Uterus (tissue), 3 donors: ENCODE measurements at regions not wholly inside any gene's neighbourhood (a gene's known extent, or its start where the extent isn't known, plus 50 kb on each side); places are given as distances from the start of the nearest gene placed in this dataset.

Experiments used
- DNase-seq, 2 donors: peaks; one replicate each; pipeline ENCODE4 v3.0.0-alpha.2; 2019 to 2020
- H3K27ac ChIP-seq, 2 donors: fragments of 200-600 bp; sonication (generic); 1 replicate in 1 of 2; 2 replicates in 1 of 2; pipeline ENCODE4 v1.5.1; 2016 to 2018
- H3K27me3 ChIP-seq, 2 donors: fragments of 200-600 bp; sonication (generic); one replicate each; pipeline ENCODE4 v1.5.1; 2018 to 2019; ENCODE audit warnings: control low read depth in 1 of 2
- H3K36me3 ChIP-seq, 2 donors: fragments of 200-600 bp; sonication (generic); one replicate each; pipeline ENCODE4 v1.5.1; 2019; ENCODE audit warnings: control low read depth in 1 of 2
- H3K4me1 ChIP-seq, 2 donors: fragments of 200-600 bp; sonication (generic); one replicate each; pipeline ENCODE4 v1.5.1; 2018 to 2019; ENCODE audit warnings: control low read depth in 1 of 2
- H3K4me3 ChIP-seq, 2 donors: fragments of 200-600 bp; sonication (generic); 1 replicate in 1 of 2; 2 replicates in 1 of 2; pipeline ENCODE4 v1.5.1; 2018 to 2019; ENCODE audit warnings: mild to moderate bottlenecking in 1 of 2
- H3K9me3 ChIP-seq, 2 donors: fragments of 200-600 bp; sonication (generic); one replicate each; pipeline ENCODE4 v1.5.1; 2019; ENCODE audit warnings: control low read depth in 1 of 2
- CTCF ChIP-seq, 4 experiments: fragments of 200-600 bp in 2 of 4; fragments of 450-650 bp in 2 of 4; sonication (generic) in 2 of 4; IDR thresholded peaks; one replicate each; pipeline ENCODE4 v1.5.1; 2016 to 2019; ENCODE audit warnings: antibody characterized with exemption in 4 of 4, mild to moderate bottlenecking in 2 of 4, moderate library complexity in 1 of 4
- POLR2A ChIP-seq, 2 donors: fragments of 450-650 bp; IDR thresholded peaks; one replicate each; pipeline ENCODE4 v1.6.1; 2016; ENCODE audit warnings: antibody characterized with exemption in 2 of 2, mild to moderate bottlenecking in 1 of 2, moderate library complexity in 1 of 2
- intact Hi-C: fragments of 100-400 bp; cut with DNase I; formaldehyde crosslinking; loops from one replicate; pipeline ENCODE4 v1.15.1; 2023; ENCODE audit warnings: low total_unique reads
- donor health status: DM: yes; HTN: yes; CAD: no.

DNA sequence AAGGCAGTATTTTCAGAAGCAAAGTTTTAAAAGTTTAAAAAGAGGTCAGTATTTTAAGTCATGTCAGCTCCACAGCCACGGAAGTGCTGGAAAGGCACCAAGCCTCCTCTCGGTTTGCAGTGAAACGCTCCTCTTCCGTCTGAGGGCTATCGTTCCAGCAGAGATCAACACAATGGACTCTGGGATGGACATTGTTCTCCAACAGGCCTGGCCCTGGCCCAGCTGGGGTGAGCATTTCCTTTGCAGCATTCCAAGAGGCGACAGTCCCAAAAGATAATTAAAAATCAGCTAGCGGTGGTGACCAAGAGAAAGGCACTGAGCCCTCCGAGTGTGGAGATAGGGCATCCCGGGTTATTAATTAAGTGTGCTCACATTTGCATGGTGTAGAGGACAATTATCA lies 95.9 kb upstream of the LCLAT1 start:
- Histone ChIP-seq H3K36me3 (no peaks in the 10 kb centered on the region), H3K9me3 (no peaks in the 10 kb centered on the region), H3K4me3 (no peak overlapping the region), H3K27me3 (no peaks in the 10 kb centered on the region), H3K27ac (no peak overlapping the region), H3K4me1 (no peaks in the 10 kb centered on the region)
- no peak for DNase-seq
- intact Hi-C loops = no loop called here
- TF ChIP-seq POLR2A (IDR thresholded peaks at IDR 0.05) (no peak), CTCF (IDR thresholded peaks at IDR 0.05) (no peak)

DNA sequence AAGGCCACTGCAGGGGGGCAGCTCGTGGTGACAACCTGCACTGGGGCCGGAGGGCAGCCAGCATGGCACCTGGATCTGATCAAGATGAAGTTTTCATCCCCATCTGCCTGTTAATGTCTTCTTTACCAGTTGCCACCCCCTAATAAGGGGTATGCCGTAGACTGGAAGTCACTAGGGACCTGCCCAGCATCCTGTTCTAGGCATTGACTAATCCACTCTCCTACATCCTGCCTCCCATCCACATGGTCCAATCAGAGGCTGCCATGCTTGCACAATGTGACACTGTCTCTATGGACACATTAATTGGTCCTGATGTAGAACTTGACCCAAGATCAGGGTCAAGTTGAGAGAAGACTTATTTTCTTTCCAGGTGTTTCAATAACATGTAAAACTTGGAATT lies 95.1 kb upstream of the LCLAT1 start:
- no peak for DNase-seq
- TF ChIP-seq POLR2A (IDR thresholded peaks at IDR 0.05) (no peak), CTCF (IDR thresholded peaks at IDR 0.05) (no peak)
- Histone ChIP-seq H3K36me3 (no peaks in the 10 kb centered on the region), H3K9me3 (no peaks in the 10 kb centered on the region), H3K4me3 (no peak overlapping the region), H3K4me1 (no peaks in the 10 kb centered on the region), H3K27me3 (no peaks in the 10 kb centered on the region), H3K27ac (no peak overlapping the region)
- intact Hi-C loops = no loop called here

DNA sequence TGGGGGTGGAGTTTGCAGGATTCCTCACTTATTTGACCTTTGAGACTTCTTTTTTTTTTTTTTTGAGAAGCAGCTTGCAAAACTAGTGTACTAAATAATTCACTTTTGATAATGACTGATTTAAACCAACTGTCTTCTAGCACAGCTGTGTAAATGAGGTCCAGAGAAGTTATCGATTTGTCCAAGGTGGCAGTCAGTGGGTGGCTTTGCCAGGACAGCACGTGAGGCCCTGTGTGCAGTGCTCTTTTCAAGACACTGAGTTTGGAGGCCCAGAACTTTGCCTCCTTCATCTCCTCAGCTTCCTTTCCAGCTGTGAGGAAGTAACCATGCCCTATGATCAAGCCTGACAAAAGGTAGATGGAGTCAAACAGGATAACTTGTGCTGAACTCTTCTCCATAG lies 92.9 kb upstream of the LCLAT1 start:
- intact Hi-C loops = no loop called here
- Histone ChIP-seq H3K27me3 (no peaks in the 10 kb centered on the region), H3K27ac (no peak overlapping the region)

DNA sequence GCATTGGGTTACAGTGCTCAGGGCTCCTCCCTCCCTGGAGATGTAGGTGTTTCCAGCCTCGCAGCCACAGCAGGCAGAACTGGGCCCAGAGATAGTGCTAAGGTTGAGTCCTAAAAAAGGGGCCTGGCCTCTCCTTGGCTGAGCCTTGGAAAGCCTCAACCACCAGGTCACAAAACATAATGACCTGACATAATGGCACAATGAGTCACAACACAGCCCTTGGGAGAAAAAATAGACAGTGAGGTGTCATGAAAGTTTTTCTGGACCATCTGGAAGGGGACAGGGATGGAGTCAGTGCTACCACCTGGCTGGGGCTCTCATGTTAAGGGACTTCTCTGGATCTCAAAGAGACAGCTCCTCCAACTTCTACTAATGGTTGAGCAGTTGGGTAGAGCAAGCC lies 92.4 kb upstream of the LCLAT1 start:
- intact Hi-C loops = no loop called here
- Histone ChIP-seq H3K9me3 (no peaks in the 10 kb centered on the region), H3K4me1 (no peaks in the 10 kb centered on the region), H3K27me3 (no peaks in the 10 kb centered on the region), H3K36me3 (no peaks in the 10 kb centered on the region), H3K4me3 (no peak overlapping the region), H3K27ac (no peak overlapping the region)
- TF ChIP-seq POLR2A (IDR thresholded peaks at IDR 0.05) (no peak), CTCF (IDR thresholded peaks at IDR 0.05) (no peak)
- no peak for DNase-seq

More for the DNA sequence above, 92.9 kb upstream of the LCLAT1 start:
- H3K36me3 ChIP-seq = no peaks in the 10 kb centered on the region
- DNase-seq = no peak
- no peaks in the 10 kb centered on the region for H3K4me1 ChIP-seq
- H3K9me3 ChIP-seq = no peaks in the 10 kb centered on the region
- TF ChIP-seq POLR2A (IDR thresholded peaks at IDR 0.05) (no peak), CTCF (IDR thresholded peaks at IDR 0.05) (no peak)
- H3K4me3 ChIP-seq = no peak overlapping the region

GRCh38 chr2:30355306-30355705 lies 91.7 kb upstream of the LCLAT1 start:
- intact Hi-C loops = no loop called here
- no peaks in the 10 kb centered on the region for H3K36me3 ChIP-seq
- TF ChIP-seq POLR2A (IDR thresholded peaks at IDR 0.05) = no peak
- TF ChIP-seq CTCF (IDR thresholded peaks at IDR 0.05) = no peak
- H3K9me3 ChIP-seq = no peaks in the 10 kb centered on the region
- no peak overlapping the region for H3K27ac ChIP-seq
- no peak for DNase-seq
- no peaks in the 10 kb centered on the region for H3K4me1 ChIP-seq
- no peak overlapping the region for H3K4me3 ChIP-seq
- H3K27me3 ChIP-seq = no peaks in the 10 kb centered on the region
